HG03442 (cell line): ENCODE measurements at regions not wholly inside any gene's neighbourhood (a gene's known extent, or its start where the extent isn't known, plus 50 kb on each side); places are given as distances from the start of the nearest gene placed in this dataset.

Experiments used
- ATAC-seq: cut with Tn5 transposase; IDR thresholded peaks from one replicate; pipeline ENCODE4 v1.9.1; 2021; ENCODE audit warnings: mild to moderate bottlenecking, moderate library complexity; ENCODE audit not compliant: unreplicated experiment

- ATAC-seq, result no peak
Measured at GRCh38 chr13:68190818-68191217, 960.7 kb upstream of the PCDH9 start.

GRCh38 chr13:68185444-68186141 is 955.5 kb upstream of the PCDH9 start:
- no peak for ATAC-seq

GRCh38 chr13:68176475-68176874 is 946.3 kb upstream of the PCDH9 start:
- no peak for ATAC-seq

GRCh38 chr13:68174893-68175292 is 944.8 kb upstream of the PCDH9 start:
- no peak for ATAC-seq

GRCh38 chr13:68173111-68173510 is 943.0 kb upstream of the PCDH9 start:
- no peak for ATAC-seq

GRCh38 chr13:68170961-68171360 is 940.8 kb upstream of the PCDH9 start:
- no peak for ATAC-seq

GRCh38 chr13:68168448-68168847 is 938.3 kb upstream of the PCDH9 start:
- ATAC-seq, result no peak

GRCh38 chr13:68160466-68160865 is 930.3 kb upstream of the PCDH9 start:
- ATAC-seq, result no peak

GRCh38 chr13:68152414-68152813 is 922.3 kb upstream of the PCDH9 start:
- no peak for ATAC-seq

GRCh38 chr13:68145852-68146251 is 915.7 kb upstream of the PCDH9 start:
- no peak for ATAC-seq

- ATAC-seq, result no peak
Measured at GRCh38 chr13:68128297-68128915, 898.3 kb upstream of the PCDH9 start.

- no peak for ATAC-seq
Measured at GRCh38 chr13:68125087-68125480, 894.9 kb upstream of the PCDH9 start.

- no peak for ATAC-seq
Measured at GRCh38 chr13:68124437-68125086, 894.4 kb upstream of the PCDH9 start.

- no peak for ATAC-seq
Measured at GRCh38 chr13:68110178-68110768, 880.1 kb upstream of the PCDH9 start.

- ATAC-seq, result no peak
Measured at GRCh38 chr13:68107667-68108066, 877.5 kb upstream of the PCDH9 start.

- ATAC-seq, result no peak
Measured at GRCh38 chr13:68099631-68100030, 869.5 kb upstream of the PCDH9 start.

- ATAC-seq, result no peak
Measured at GRCh38 chr13:68081061-68081460, 850.9 kb upstream of the PCDH9 start.

GRCh38 chr13:68078874-68079273 is 848.7 kb upstream of the PCDH9 start:
- no peak for ATAC-seq

- no peak for ATAC-seq
Measured at GRCh38 chr13:68078469-68078868, 848.3 kb upstream of the PCDH9 start.

- ATAC-seq, result no peak
Measured at GRCh38 chr13:68076046-68076445, 845.9 kb upstream of the PCDH9 start.

GRCh38 chr13:68066879-68067513 is 836.9 kb upstream of the PCDH9 start:
- ATAC-seq, result no peak
